SK-N-SH treated with all-trans-retinoic acid at 6 μM for 48 hours (cell line): ENCODE measurements at regions not wholly inside any gene's neighbourhood (a gene's known extent, or its start where the extent isn't known, plus 50 kb on each side); places are given as distances from the start of the nearest gene placed in this dataset.

Source experiments
- ATAC-seq: fragments of 200-7000 bp; cut with Tn5 transposase; 3 replicates; pipeline ENCODE4 v1.9.1; 2020; ENCODE audit warnings: mild to moderate bottlenecking, moderate library complexity
- CSDC2 ChIP-seq: fragments of 250-450 bp; sonication (Bioruptor Pico); IDR thresholded peaks from 2 replicates; pipeline ENCODE4 v1.5.0; 2020; ENCODE audit warnings: mild to moderate bottlenecking, moderate library complexity
- CSRNP3 ChIP-seq: fragments of 250-450 bp; sonication (Bioruptor Pico); IDR thresholded peaks from 2 replicates; pipeline ENCODE4 v1.5.1; 2021; ENCODE audit warnings: mild to moderate bottlenecking, moderate library complexity
- ESRRG ChIP-seq: fragments of 250-450 bp; sonication (Bioruptor Pico); IDR thresholded peaks from 2 replicates; pipeline ENCODE4 v1.6.1; 2021; ENCODE audit warnings: mild to moderate bottlenecking
- GLIS3 ChIP-seq: fragments of 250-450 bp; sonication (Bioruptor Pico); IDR thresholded peaks from 2 replicates; pipeline ENCODE4 v1.5.0; 2020; ENCODE audit warnings: mild to moderate bottlenecking, moderate library complexity
- OSR1 ChIP-seq: fragments of 250-450 bp; sonication (Bioruptor Pico); IDR thresholded peaks from 2 replicates; pipeline ENCODE4 v1.8.0; 2022; ENCODE audit warnings: moderate library complexity, mild to moderate bottlenecking, inconsistent platforms
- POU6F1 ChIP-seq: fragments of 250-450 bp; sonication (Bioruptor Pico); IDR thresholded peaks from 2 replicates; pipeline ENCODE4 v1.8.0; 2021; ENCODE audit warnings: low read depth, mild to moderate bottlenecking, moderate library complexity, borderline replicate concordance
- PPARA ChIP-seq: fragments of 250-450 bp; sonication (Bioruptor Pico); IDR thresholded peaks from 2 replicates; pipeline ENCODE4 v1.5.0; 2020; ENCODE audit warnings: mild to moderate bottlenecking, borderline replicate concordance
- RARB ChIP-seq: fragments of 250-450 bp; sonication (Bioruptor Pico); IDR thresholded peaks from 2 replicates; pipeline ENCODE4 v1.8.0; 2021; ENCODE audit warnings: mild to moderate bottlenecking, moderate library complexity
- SNAI2 ChIP-seq: fragments of 250-450 bp; sonication (Bioruptor Pico); IDR thresholded peaks from 2 replicates; pipeline ENCODE4 v1.5.0; 2020; ENCODE audit warnings: mild to moderate bottlenecking, moderate library complexity
- TCF4 ChIP-seq: fragments of 250-450 bp; sonication (Bioruptor Pico); IDR thresholded peaks from 2 replicates; pipeline ENCODE4 v1.8.0; 2021; ENCODE audit warnings: mild to moderate bottlenecking, moderate library complexity, borderline replicate concordance
- ZFP30 ChIP-seq: fragments of 450-650 bp; formaldehyde crosslinking; IDR thresholded peaks from 2 replicates; pipeline ENCODE4 v1.5.0; 2022; ENCODE audit warnings: mild to moderate bottlenecking, moderate library complexity
- ZNF70 ChIP-seq: fragments of 450-650 bp; formaldehyde crosslinking; IDR thresholded peaks from 2 replicates; pipeline ENCODE4 v1.5.0; 2020; ENCODE audit warnings: mild to moderate bottlenecking, moderate library complexity

GRCh38 chr7:22879280-22879679, 56.6 kb upstream of the TOMM7 start (continued):
- no peak for TF ChIP-seq CSDC2 (CRISPR knock-in tag)
- TF ChIP-seq GLIS3 (CRISPR knock-in tag) = no peak
- TF ChIP-seq, all 23 proteins: peak for 0

- TF ChIP-seq SNAI2 (CRISPR knock-in tag) = no peak
- TF ChIP-seq GLIS3 (CRISPR knock-in tag) = no peak
- ATAC-seq = no peak
Observed at GRCh38 chr7:22876986-22877729, 54.5 kb upstream of the TOMM7 start.

GRCh38 chr7:22875470-22875869, 52.8 kb upstream of the TOMM7 start:
- no peak for TF ChIP-seq ESRRG (CRISPR knock-in tag)
- TF ChIP-seq GLIS3 (CRISPR knock-in tag) = no peak
- no peak for TF ChIP-seq TCF4 (CRISPR knock-in tag)
- TF ChIP-seq ZFP30 = no peak
- TF ChIP-seq RARB (CRISPR knock-in tag) = no peak
- TF ChIP-seq POU6F1 (CRISPR knock-in tag) = no peak
- no peak for TF ChIP-seq ZNF70 (CRISPR knock-in tag)
- no peak for TF ChIP-seq PPARA (CRISPR knock-in tag)
- no peak for TF ChIP-seq OSR1 (CRISPR knock-in tag)
- TF ChIP-seq, all 23 proteins: peak for 0
- no peak; the same call in 2 of the 3 replicates for ATAC-seq

- no peak for TF ChIP-seq CSRNP3 (CRISPR knock-in tag)
- no peak for TF ChIP-seq RARB (CRISPR knock-in tag)
- no peak for ATAC-seq
Observed at GRCh38 chr7:22874904-22875303, 52.3 kb upstream of the TOMM7 start.
